NCI-H526 (cell line): ENCODE measurements at regions not wholly inside any gene's neighbourhood (a gene's known extent, or its start where the extent isn't known, plus 50 kb on each side); places are given as distances from the start of the nearest gene placed in this dataset.
"Not testable (repeated sequence)": the region's sequence is repeated elsewhere in the genome, so short reads cannot be mapped to it uniquely, and the experiment has no call there.

Source experiments
- DNase-seq, 2 experiments: peaks; one replicate each; lab custom pipeline; 2025; lab: John Stamatoyannopoulos, UW

- DNase-seq, result no peak
Measured at GRCh38 chr1:229007167-229007566, 263.7 kb upstream of the RAB4A start.

DNA sequence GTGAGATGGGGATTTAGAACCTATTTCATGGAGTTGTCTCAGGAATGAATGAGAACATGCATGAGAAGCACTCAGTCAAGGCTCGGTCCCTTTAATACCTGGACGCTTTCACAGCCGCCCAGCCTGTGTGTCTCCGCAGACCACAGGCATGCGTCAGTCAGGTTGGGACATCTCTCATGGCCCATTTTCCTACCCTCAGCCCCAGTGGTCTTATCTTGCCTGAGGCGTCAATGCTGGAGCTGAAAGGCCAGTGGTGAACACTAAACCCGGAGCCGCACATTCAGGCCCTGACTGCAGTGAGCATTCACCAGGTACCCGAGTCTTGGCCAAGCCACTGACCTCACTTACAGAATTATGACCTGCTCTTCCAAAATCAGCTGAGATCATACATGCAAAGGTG lies 263.2 kb upstream of the RAB4A start:
- DNase-seq, result no peak

DNA sequence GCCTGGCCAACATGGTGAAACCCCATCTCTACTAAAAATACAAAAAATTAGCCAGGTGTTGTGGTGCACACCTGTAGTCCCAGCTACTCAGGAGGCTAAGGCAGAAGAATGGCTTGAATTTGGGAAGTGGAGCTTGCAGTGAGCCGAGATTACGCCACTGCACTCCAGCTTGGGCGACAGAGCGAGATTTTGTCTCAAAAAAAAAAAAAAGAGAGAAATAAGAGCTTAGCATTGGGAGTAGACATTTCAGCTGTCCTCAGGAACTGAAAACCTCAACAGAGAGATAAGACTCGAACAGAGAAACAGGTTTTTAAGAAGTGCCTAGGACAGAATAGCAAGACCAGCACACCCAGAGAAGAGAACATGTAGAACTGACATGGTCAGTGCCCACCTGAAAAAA lies 262.6 kb upstream of the RAB4A start:
- not testable (repeated sequence) for DNase-seq

DNA sequence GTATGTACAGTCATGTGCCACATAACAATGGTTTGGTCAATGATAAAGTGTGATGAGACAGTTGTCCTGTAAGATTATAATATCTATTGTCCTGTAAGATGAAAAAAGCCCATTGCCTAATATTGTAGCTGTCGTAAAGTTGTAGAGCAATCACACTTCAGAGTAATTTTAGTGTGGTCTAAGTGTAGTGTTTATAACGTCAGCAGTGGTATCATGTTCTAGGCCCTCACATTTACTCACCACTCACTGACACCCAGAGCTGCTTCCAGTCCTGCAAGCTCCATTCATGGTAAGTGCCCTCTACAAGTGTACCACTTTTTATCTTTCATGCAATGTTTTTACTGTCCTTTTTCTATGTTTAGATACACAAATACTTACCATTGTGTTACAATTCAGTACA lies 259.9 kb upstream of the RAB4A start:
- DNase-seq, result no peak

DNA sequence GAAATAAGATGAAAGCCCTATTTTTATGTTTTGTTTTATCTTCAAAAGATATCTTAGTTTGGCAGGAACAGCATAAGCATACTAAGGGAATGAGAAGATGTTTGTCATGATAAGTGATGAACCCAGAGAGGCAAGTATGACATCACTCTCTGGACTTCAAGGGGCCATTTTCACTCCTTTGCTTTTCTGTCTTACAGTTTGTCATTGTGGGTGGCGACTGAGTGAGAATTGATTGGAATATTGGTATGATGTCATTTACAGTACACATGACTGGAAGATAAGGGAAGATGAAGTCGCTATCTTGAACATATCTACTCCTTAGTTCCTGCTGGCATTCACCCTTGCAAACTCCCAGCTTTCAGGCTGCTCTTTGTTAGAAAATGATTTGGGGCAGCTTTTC lies 258.1 kb upstream of the RAB4A start:
- no peak for DNase-seq

GRCh38 chr1:229013981-229014380 lies 256.9 kb upstream of the RAB4A start:
- no peak for DNase-seq

- no peak for DNase-seq
Measured at GRCh38 chr1:229015806-229016205, 255.1 kb upstream of the RAB4A start.

GRCh38 chr1:229017091-229017490 lies 253.8 kb upstream of the RAB4A start:
- DNase-seq, result no peak

GRCh38 chr1:229018674-229019295 lies 252.1 kb upstream of the RAB4A start:
- DNase-seq, result no peak

GRCh38 chr1:229019663-229020271 lies 251.1 kb upstream of the RAB4A start:
- no peak for DNase-seq

DNA sequence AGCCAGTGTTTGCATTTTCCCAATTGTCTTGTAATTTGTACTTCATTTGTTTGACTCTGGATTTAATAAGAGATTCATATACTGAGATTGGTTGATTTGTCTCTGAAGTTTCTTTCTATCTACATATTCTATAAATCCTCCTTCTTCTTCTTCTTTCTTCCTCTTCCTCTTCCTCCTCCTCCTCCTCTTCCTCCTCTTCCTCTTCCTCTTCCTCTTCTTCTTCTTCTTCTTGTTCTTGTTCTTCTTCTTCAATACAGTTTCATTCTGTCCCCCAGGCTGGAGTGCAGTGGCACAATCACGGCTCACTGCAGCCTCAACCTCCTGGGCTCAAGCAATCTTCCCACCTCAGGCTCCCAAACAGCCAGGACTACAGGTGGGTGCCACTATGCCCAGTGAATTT lies 249.9 kb upstream of the RAB4A start:
- DNase-seq, result not testable (repeated sequence)

DNA sequence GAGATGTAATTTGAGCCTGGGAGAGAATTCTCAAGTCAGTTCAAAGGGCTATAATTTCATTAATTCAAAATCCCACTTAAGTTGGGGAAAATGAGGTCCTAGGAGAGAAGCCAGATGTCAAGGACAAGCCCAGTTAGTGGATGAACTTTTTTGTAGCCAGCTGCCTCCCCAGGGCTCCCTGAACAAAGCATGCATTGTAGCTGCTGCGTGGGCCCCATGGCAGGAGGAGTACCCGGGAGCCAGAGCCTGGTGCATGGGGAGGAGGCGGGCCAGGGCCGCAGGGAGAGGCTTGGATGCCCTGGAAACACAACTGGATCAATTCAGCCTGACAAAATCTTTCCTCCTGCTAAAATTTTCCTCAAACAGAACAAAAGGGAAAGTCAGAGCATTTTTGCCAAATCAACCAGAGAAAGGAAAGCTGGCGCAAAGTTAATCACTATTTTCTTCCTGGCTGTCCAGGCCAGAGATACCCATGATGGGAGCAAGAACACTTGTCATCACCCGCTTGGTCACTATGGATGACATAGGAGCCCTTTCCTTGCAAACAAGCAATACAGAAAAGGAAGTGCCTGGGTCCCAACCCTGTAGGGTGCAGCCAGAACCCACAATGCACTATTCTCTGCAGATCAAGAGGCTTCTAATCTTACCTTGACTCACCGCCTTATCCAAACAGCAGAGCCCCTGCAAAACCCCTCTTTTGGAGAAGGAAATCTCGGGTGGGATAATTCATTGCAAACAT lies 248.1 kb upstream of the RAB4A start:
- no peak for DNase-seq

- DNase-seq, result no peak
Measured at GRCh38 chr1:229023651-229024300, 247.1 kb upstream of the RAB4A start.

DNA sequence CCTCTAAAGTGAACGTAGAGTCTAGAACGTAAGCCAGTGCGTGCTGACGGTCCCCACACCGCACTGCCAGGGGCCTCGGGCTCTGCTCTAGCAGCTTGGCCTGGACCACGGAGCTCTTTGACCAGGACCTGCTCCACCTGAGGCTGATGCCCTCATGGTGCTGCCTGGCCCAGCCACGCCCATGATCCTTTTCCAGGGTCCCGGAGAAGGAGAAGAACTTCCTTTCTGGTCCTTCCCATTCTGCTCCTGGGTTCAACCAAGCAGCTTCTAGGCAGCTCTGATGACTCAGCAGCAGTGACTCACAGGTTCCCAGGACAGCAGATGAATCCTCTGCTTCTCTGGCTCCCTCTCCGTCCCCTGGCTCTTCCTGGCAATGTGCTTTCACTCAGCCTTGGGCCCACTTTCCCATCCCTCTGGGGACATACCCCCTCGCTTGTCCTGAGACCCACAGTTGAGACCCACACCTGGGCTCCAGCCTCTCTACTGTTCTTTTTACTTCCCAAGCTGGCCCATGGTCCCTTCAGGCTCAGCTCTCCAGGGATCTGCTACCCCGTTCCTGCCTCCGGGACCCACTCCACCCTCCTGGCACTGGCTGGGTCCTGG lies 246.3 kb upstream of the RAB4A start:
- DNase-seq, result no peak

DNA sequence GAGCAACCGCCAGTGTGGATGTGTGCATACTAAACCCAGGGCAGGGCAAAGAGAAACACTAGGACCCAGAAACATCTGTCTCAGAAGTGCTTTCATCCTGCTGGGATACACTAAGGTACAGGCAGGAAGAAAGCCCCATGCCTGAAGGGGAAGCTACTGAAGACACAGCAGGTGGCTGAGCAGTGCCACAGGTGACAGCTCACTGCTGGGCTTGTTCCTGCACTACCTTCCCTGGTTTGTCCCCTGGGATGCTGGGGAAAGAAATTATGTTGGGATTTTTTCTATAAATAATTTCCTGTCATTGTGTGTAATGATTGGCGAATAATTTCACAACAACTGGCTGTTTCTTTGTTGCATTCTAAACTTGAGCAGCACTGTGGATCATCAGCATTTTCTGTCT lies 245.3 kb upstream of the RAB4A start:
- no peak for DNase-seq

DNA sequence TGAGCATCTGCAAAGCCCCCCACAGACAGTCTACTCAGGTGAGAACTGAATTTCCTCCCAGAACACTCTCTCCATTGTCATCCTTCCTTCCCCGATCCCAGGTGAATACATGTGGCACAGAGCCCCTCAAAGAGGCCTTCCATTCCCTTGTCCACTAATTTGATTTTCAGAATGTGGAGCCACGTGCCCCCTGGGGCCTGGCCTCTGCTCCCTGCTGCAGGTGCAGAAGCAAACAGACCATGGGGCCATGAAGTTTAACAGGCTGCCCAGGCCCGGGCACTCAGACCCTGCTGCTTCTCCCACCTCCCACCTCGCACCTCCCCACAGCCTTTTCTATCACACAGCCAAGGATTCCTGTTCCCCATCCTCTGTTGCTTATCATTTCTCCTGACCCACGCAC lies 243.8 kb upstream of the RAB4A start:
- DNase-seq, result no peak

GRCh38 chr1:229027622-229028182 lies 243.2 kb upstream of the RAB4A start:
- no peak for DNase-seq

- no peak for DNase-seq
Measured at GRCh38 chr1:229028544-229028943, 242.4 kb upstream of the RAB4A start.

GRCh38 chr1:229028987-229029878 lies 241.7 kb upstream of the RAB4A start:
- DNase-seq, result no peak

GRCh38 chr1:229029879-229030235 lies 241.1 kb upstream of the RAB4A start:
- DNase-seq, result no peak

GRCh38 chr1:229030630-229031029 lies 240.3 kb upstream of the RAB4A start:
- DNase-seq, result peak in 1 of 2 experiments; percentile 17
